MM.1S (cell line): ENCODE measurements at regions not wholly inside any gene's neighbourhood (a gene's known extent, or its start where the extent isn't known, plus 50 kb on each side); places are given as distances from the start of the nearest gene placed in this dataset.
"Not testable (repeated sequence)": the region's sequence is repeated elsewhere in the genome, so short reads cannot be mapped to it uniquely, and the experiment has no call there.

Source experiments
- CTCF ChIP-seq: fragments of 300-600 bp; sonication (generic); IDR thresholded peaks from 2 replicates; pipeline ENCODE4 v1.5.1; 2016; ENCODE audit warnings: antibody characterized with exemption, low read length, mixed read lengths
- EZH2 ChIP-seq: fragments of 300-600 bp; sonication (generic); optimal IDR thresholded peaks from 2 replicates; pipeline ENCODE3; 2017; ENCODE audit warnings: low read depth, mild to moderate bottlenecking, antibody characterized with exemption, low read length, mixed read lengths

GRCh38 chr1:143842058-143842457 lies 129.7 kb downstream of the FAM72C start:
- TF ChIP-seq CTCF, EZH2: not testable (repeated sequence)
